ENCODE measurements at regions not wholly inside any gene's neighbourhood (a gene's known extent, or its start where the extent isn't known, plus 50 kb on each side); places are given as distances from the start of the nearest gene placed in this dataset.

- DNase-seq, result no peak
Measured at GRCh38 chr9:106682420-106682819, 180.5 kb upstream of the ZNF462 start.

GRCh38 chr9:106683454-106683853 is 179.5 kb upstream of the ZNF462 start:
- no peak for DNase-seq

- DNase-seq, result no peak
Measured at GRCh38 chr9:106684940-106685695, 177.8 kb upstream of the ZNF462 start.

- no peak for DNase-seq
Measured at GRCh38 chr9:106689089-106689488, 173.9 kb upstream of the ZNF462 start.

- no peak for DNase-seq
Measured at GRCh38 chr9:106691627-106692026, 171.3 kb upstream of the ZNF462 start.

GRCh38 chr9:106693558-106693957 is 169.4 kb upstream of the ZNF462 start:
- DNase-seq, result no peak

GRCh38 chr9:106696804-106697203 is 166.2 kb upstream of the ZNF462 start:
- no peak for DNase-seq

- no peak for DNase-seq
Measured at GRCh38 chr9:106697390-106697749, 165.6 kb upstream of the ZNF462 start.

GRCh38 chr9:106697750-106698502 is 165.0 kb upstream of the ZNF462 start:
- DNase-seq, result peak; percentile 52 to 88

GRCh38 chr9:106700676-106701075 is 162.3 kb upstream of the ZNF462 start:
- DNase-seq, result no peak

GRCh38 chr9:106701611-106702010 is 161.4 kb upstream of the ZNF462 start:
- DNase-seq, result no peak

GRCh38 chr9:106704056-106704615 is 158.8 kb upstream of the ZNF462 start:
- DNase-seq, result no peak

- DNase-seq, result no peak
Measured at GRCh38 chr9:106707291-106707690, 155.7 kb upstream of the ZNF462 start.

GRCh38 chr9:106707738-106708474 is 155.1 kb upstream of the ZNF462 start:
- no peak for DNase-seq

GRCh38 chr9:106708475-106709146 is 154.4 kb upstream of the ZNF462 start:
- DNase-seq, result no peak

- DNase-seq, result no peak
Measured at GRCh38 chr9:106712279-106712678, 150.7 kb upstream of the ZNF462 start.

- no peak for DNase-seq
Measured at GRCh38 chr9:106713206-106713605, 149.8 kb upstream of the ZNF462 start.

GRCh38 chr9:106716820-106717219 is 146.1 kb upstream of the ZNF462 start:
- no peak for DNase-seq

- DNase-seq, result no peak
Measured at GRCh38 chr9:106717686-106718085, 145.3 kb upstream of the ZNF462 start.

- DNase-seq, result no peak
Measured at GRCh38 chr9:106718936-106719335, 144.0 kb upstream of the ZNF462 start.

GRCh38 chr9:106722051-106722753 is 140.8 kb upstream of the ZNF462 start:
- no peak for DNase-seq

GRCh38 chr9:106723926-106724325 is 139.0 kb upstream of the ZNF462 start:
- no peak for DNase-seq

Measured in NCI-H446 (cell line).